Stimulated activated CD4-positive, alpha-beta T cell treated with anti-CD3 and anti-CD28 coated beads, Interleukin-12 subunit alpha, Interleukin-12 subunit beta, amount 100 ng/mL, for 24 hours (primary cell): ENCODE measurements at regions not wholly inside any gene's neighbourhood (a gene's known extent, or its start where the extent isn't known, plus 50 kb on each side); places are given as distances from the start of the nearest gene placed in this dataset.
"Not testable (repeated sequence)": the region's sequence is repeated elsewhere in the genome, so short reads cannot be mapped to it uniquely, and the experiment has no call there.

ENCODE experiments used
- DNase-seq, 2 experiments: peaks; one replicate each; pipeline ENCODE4 v3.0.0-alpha.2; 2020; ENCODE audit warnings: low read depth in 2 of 2

- no peak for DNase-seq
Measured at GRCh38 chr11:92111287-92111686, 113.3 kb upstream of the FAT3 start.

- DNase-seq: no peak
Measured at GRCh38 chr11:92109466-92109865, 115.2 kb upstream of the FAT3 start.

GRCh38 chr11:92107331-92107730 lies 117.3 kb upstream of the FAT3 start:
- DNase-seq: no peak

- DNase-seq: no peak
Measured at GRCh38 chr11:92104349-92104748, 120.3 kb upstream of the FAT3 start.

- DNase-seq: no peak
Measured at GRCh38 chr11:92101920-92102319, 122.7 kb upstream of the FAT3 start.

GRCh38 chr11:92099183-92099582 lies 125.4 kb upstream of the FAT3 start:
- no peak for DNase-seq

GRCh38 chr11:92098172-92098571 lies 126.4 kb upstream of the FAT3 start:
- DNase-seq: no peak

GRCh38 chr11:92087725-92088537 lies 136.7 kb upstream of the FAT3 start:
- no peak for DNase-seq

GRCh38 chr11:92083123-92083522 lies 141.5 kb upstream of the FAT3 start:
- no peak for DNase-seq

GRCh38 chr11:92082652-92083051 lies 142.0 kb upstream of the FAT3 start:
- no peak for DNase-seq

- not testable (repeated sequence) for DNase-seq
Measured at GRCh38 chr11:92074498-92074897, 150.1 kb upstream of the FAT3 start.

GRCh38 chr11:92071660-92072059 lies 153.0 kb upstream of the FAT3 start:
- no peak for DNase-seq

- DNase-seq: no peak
Measured at GRCh38 chr11:92070026-92070889, 154.4 kb upstream of the FAT3 start.

- DNase-seq: no peak
Measured at GRCh38 chr11:92067016-92067415, 157.6 kb upstream of the FAT3 start.

GRCh38 chr11:92061456-92062062 lies 163.1 kb upstream of the FAT3 start:
- no peak for DNase-seq

- DNase-seq: no peak
Measured at GRCh38 chr11:92057849-92058442, 166.7 kb upstream of the FAT3 start.

GRCh38 chr11:92053216-92053615 lies 171.4 kb upstream of the FAT3 start:
- DNase-seq: no peak

- DNase-seq: no peak
Measured at GRCh38 chr11:92050305-92050704, 174.3 kb upstream of the FAT3 start.

- no peak for DNase-seq
Measured at GRCh38 chr11:92048415-92048814, 176.2 kb upstream of the FAT3 start.

- no peak for DNase-seq
Measured at GRCh38 chr11:92046103-92046502, 178.5 kb upstream of the FAT3 start.

- no peak for DNase-seq
Measured at GRCh38 chr11:92045301-92045700, 179.3 kb upstream of the FAT3 start.

GRCh38 chr11:92035488-92035887 lies 189.1 kb upstream of the FAT3 start:
- no peak for DNase-seq
